DND-41 (cell line): ENCODE measurements at regions not wholly inside any gene's neighbourhood (a gene's known extent, or its start where the extent isn't known, plus 50 kb on each side); places are given as distances from the start of the nearest gene placed in this dataset.

Experiments
- ATAC-seq: fragments of 200-7000 bp; cut with Tn5 transposase; 3 replicates; pipeline ENCODE4 v1.9.1; 2021; ENCODE audit warnings: low read depth; ENCODE audit not compliant: insufficient read depth
- DNase-seq: peaks from one replicate; pipeline ENCODE4 v3.0.0-alpha.2; 2020
- H2AFZ ChIP-seq: 2 replicates; pipeline ENCODE4 v1.6.0; 2012; ENCODE audit warnings: low read depth, low read length
- H3K27ac ChIP-seq: 2 replicates; pipeline ENCODE4 v1.5.1; 2012; ENCODE audit warnings: low read length, inconsistent platforms
- H3K27me3 ChIP-seq: fragments of 200-600 bp; sonication (generic); 2 replicates; pipeline ENCODE4 v1.6.0; 2012; ENCODE audit warnings: low read length, mild to moderate bottlenecking, inconsistent platforms; ENCODE audit not compliant: insufficient read depth, poor library complexity
- H3K36me3 ChIP-seq: 2 replicates; pipeline ENCODE4 v1.5.1; 2012; ENCODE audit warnings: low read length, inconsistent platforms; ENCODE audit not compliant: insufficient read depth
- H3K4me1 ChIP-seq: 2 replicates; pipeline ENCODE4 v1.5.1; 2012; ENCODE audit warnings: mild to moderate bottlenecking, low read length; ENCODE audit not compliant: insufficient read depth
- H3K4me2 ChIP-seq: 2 replicates; pipeline ENCODE4 v1.6.0; 2012; ENCODE audit warnings: mild to moderate bottlenecking, moderate library complexity, low read length, inconsistent platforms; ENCODE audit not compliant: insufficient read depth
- H3K4me3 ChIP-seq, 2 experiments: fragments of 200-600 bp in 1 of 2; shearing (Covaris generic) in 1 of 2; 2 replicates each; pipeline ENCODE4 v1.5.1; 2012 to 2016; ENCODE audit warnings: inconsistent platforms in 2 of 2, low read length in 2 of 2, mild to moderate bottlenecking in 2 of 2, low read depth in 1 of 2, moderate library complexity in 1 of 2
- H3K79me2 ChIP-seq: 2 replicates; pipeline ENCODE4 v1.6.0; 2012; ENCODE audit warnings: low read length, inconsistent platforms; ENCODE audit not compliant: insufficient read depth
- H3K9ac ChIP-seq: 2 replicates; pipeline ENCODE4 v1.6.0; 2012; ENCODE audit warnings: low read depth, mild to moderate bottlenecking, inconsistent platforms, low read length, moderate library complexity
- H3K9me3 ChIP-seq: 2 replicates; pipeline ENCODE4 v1.5.1; 2012; ENCODE audit warnings: low read length, moderate library complexity, mild to moderate bottlenecking, inconsistent platforms; ENCODE audit not compliant: insufficient read depth, severe bottlenecking
- H4K20me1 ChIP-seq: 2 replicates; pipeline ENCODE4 v1.6.0; 2012; ENCODE audit warnings: low read length; ENCODE audit not compliant: insufficient read depth
- EZH2 ChIP-seq: IDR thresholded peaks from 3 replicates; pipeline ENCODE4 v1.6.1; 2012; ENCODE audit warnings: borderline replicate concordance, low read depth, mild to moderate bottlenecking, moderate library complexity, low read length, inconsistent platforms; ENCODE audit not compliant: severe bottlenecking
- TF ChIP-seq, protein P1 (sequence below): IDR thresholded peaks from 2 replicates; pipeline ENCODE4 v1.5.1; 2012; ENCODE audit warnings: borderline replicate concordance, low read length, moderate library complexity, mild to moderate bottlenecking; ENCODE audit not compliant: poor library complexity, severe bottlenecking; ENCODE audit errors: extremely low read depth

DNA sequence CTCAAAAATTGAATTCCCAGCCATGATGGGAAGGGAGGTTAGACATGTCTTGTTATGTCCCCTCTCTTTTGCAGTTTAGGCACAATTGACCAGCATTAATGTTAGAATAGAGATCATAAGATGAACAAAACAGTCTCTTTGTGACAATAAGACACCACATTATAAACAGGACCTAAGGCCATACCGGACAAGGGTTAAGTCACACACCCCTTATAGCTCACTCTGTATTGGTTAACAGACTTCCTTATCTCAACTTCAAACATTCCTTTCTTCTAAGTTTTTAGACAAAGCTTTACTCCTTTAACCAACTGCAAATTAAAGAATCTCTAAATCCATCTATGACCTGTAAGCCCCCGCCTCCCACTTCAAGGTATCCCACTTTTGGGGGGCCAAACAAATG, 81.1 kb upstream of the CPM start:
- H3K9ac ChIP-seq = no peak overlapping the region
- H3K79me2 ChIP-seq = no peaks in the 10 kb centered on the region
- DNase-seq (no peak), ATAC-seq (no peak)
- no peak overlapping the region for H3K27ac ChIP-seq
- TF ChIP-seq, protein P1, sequence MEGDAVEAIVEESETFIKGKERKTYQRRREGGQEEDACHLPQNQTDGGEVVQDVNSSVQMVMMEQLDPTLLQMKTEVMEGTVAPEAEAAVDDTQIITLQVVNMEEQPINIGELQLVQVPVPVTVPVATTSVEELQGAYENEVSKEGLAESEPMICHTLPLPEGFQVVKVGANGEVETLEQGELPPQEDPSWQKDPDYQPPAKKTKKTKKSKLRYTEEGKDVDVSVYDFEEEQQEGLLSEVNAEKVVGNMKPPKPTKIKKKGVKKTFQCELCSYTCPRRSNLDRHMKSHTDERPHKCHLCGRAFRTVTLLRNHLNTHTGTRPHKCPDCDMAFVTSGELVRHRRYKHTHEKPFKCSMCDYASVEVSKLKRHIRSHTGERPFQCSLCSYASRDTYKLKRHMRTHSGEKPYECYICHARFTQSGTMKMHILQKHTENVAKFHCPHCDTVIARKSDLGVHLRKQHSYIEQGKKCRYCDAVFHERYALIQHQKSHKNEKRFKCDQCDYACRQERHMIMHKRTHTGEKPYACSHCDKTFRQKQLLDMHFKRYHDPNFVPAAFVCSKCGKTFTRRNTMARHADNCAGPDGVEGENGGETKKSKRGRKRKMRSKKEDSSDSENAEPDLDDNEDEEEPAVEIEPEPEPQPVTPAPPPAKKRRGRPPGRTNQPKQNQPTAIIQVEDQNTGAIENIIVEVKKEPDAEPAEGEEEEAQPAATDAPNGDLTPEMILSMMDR = no peak
- TF ChIP-seq EZH2 = no peak
- peaks cover 23% of the 10 kb centered on the region for H3K27me3 ChIP-seq
- H3K4me3 ChIP-seq = no peak overlapping the region
- H4K20me1 ChIP-seq = no peaks in the 10 kb centered on the region
- H3K4me1 ChIP-seq = no peaks in the 10 kb centered on the region
- H2AFZ ChIP-seq = no peak overlapping the region
- H3K36me3 ChIP-seq = no peaks in the 10 kb centered on the region
- H3K9me3 ChIP-seq = no peaks in the 10 kb centered on the region
- no peak overlapping the region for H3K4me2 ChIP-seq

DNA sequence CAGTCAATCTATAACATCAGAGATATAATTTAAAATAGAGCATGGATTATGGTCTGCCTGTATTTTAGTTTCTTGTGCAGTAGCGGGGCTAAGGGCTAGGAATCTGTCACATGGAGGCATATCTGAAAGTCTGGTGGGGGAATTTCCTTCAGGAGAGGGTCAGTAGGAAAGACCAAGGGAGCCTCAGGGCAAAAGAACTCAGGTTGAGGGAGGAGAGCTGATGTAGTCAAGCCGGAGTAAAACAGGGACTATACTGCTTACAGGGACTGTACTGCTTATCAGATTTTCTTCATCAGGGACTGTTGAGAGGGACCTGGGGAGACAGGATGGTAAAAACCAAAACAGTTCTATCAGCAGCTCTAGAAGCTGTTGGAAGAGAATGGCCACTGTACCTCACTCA, 82.0 kb upstream of the CPM start:
- Histone ChIP-seq H4K20me1 (no peaks in the 10 kb centered on the region), H3K27ac (no peak overlapping the region), H3K36me3 (no peaks in the 10 kb centered on the region), H3K9me3 (no peaks in the 10 kb centered on the region), H3K27me3 (peaks cover 23% of the 10 kb centered on the region), H3K4me1 (no peaks in the 10 kb centered on the region), H3K9ac (no peak overlapping the region), H2AFZ (no peak overlapping the region), H3K4me2 (no peak overlapping the region), H3K4me3 (no peak overlapping the region), H3K79me2 (no peaks in the 10 kb centered on the region)
- no peak for ATAC-seq
- no peak for DNase-seq
- no peak for TF ChIP-seq EZH2
- TF ChIP-seq, protein P1 = no peak

DNA sequence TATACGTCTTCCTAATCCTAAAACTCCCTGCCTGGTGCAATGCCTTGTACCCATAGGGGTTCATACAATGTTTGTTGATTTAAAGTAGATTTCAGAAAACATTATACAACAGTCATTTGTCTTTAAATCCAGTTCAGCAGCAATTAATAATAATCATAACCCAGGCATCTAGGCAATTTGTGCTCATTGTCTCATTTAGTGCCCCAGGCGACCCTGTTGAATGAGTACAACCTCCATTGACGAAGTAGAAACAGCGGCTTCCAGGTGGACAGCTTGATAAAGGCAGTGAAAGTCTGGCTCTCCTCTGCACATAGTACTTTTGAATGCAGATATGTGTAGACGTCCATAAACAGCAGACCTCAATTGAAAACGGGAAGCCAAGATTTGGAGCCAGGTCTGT, 82.9 kb upstream of the CPM start:
- no peaks in the 10 kb centered on the region for H3K4me1 ChIP-seq
- H3K36me3 ChIP-seq = no peaks in the 10 kb centered on the region
- H3K4me2 ChIP-seq = no peak overlapping the region
- H2AFZ ChIP-seq = no peak overlapping the region
- TF ChIP-seq, protein P1 = no peak
- no peak for TF ChIP-seq EZH2
- no peaks in the 10 kb centered on the region for H4K20me1 ChIP-seq
- H3K9ac ChIP-seq = no peak overlapping the region
- no peaks in the 10 kb centered on the region for H3K79me2 ChIP-seq
- no peaks in the 10 kb centered on the region for H3K9me3 ChIP-seq
- H3K27ac ChIP-seq = no peak overlapping the region
- peaks cover 20% of the 10 kb centered on the region for H3K27me3 ChIP-seq
- no peak for ATAC-seq
- no peak overlapping the region for H3K4me3 ChIP-seq
- no peak for DNase-seq

DNA sequence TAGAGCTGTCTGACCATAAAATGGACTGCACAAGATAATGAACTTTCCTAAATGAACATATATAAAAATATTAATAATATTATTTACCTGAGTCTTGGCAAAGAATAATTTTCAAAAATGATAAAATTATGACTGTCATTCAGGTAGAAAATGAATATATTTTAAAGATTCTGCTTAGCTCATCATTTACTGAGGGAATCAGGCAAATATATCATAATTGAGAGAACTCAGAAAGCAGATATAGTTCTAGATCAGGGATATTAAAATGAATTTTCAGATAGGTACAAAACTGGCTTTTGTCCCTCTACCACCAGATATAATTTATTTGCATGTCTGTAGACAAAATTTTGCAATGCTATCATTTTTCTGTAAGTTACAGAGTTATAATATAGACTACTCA, 86.1 kb upstream of the CPM start:
- Histone ChIP-seq H3K36me3 (no peaks in the 10 kb centered on the region), H3K4me1 (no peaks in the 10 kb centered on the region), H4K20me1 (no peaks in the 10 kb centered on the region), H3K79me2 (no peaks in the 10 kb centered on the region), H3K27ac (no peak overlapping the region), H3K27me3 (peaks cover 22% of the 10 kb centered on the region), H3K9ac (no peak overlapping the region), H3K9me3 (no peaks in the 10 kb centered on the region), H3K4me2 (no peak overlapping the region), H2AFZ (no peak overlapping the region), H3K4me3 (no peak overlapping the region)
- no peak for ATAC-seq
- TF ChIP-seq, protein P1 = no peak
- TF ChIP-seq EZH2 = no peak
- DNase-seq = no peak
